Natural killer cell treated with Interleukin-12 subunit alpha and Interleukin-12 subunit beta and Interleukin-15 and Interleukin-18, amount 100 ng/mL, for 72 hours (primary cell): ENCODE measurements at regions not wholly inside any gene's neighbourhood (a gene's known extent, or its start where the extent isn't known, plus 50 kb on each side); places are given as distances from the start of the nearest gene placed in this dataset.

Source experiments
- ATAC-seq, 2 donors: fragments of 150-1000 bp; cut with Tn5 transposase in 1 of 2; sonication (Bioruptor Pico), chemical (Tn5 transposase) in 1 of 2; 2 replicates each; pipeline ENCODE4 v1.10.0; 2021
- DNase-seq: peaks from one replicate; pipeline ENCODE4 v3.0.0; 2022; ENCODE audit warnings: low spot score
- H3K27ac Mint-ChIP-seq, 2 donors: 1 replicate in 1 of 2; 2 replicates in 1 of 2; pipeline ENCODE4 v1.8.0; 2022; ENCODE audit warnings: mixed read lengths in 2 of 2, mild to moderate bottlenecking in 1 of 2, moderate library complexity in 1 of 2
- H3K27me3 Mint-ChIP-seq, 2 donors: 1 replicate in 1 of 2; 2 replicates in 1 of 2; pipeline ENCODE4 v1.8.0; 2022; ENCODE audit warnings: mixed read lengths in 2 of 2
- H3K36me3 Mint-ChIP-seq: one replicate; pipeline ENCODE4 v1.8.0; 2022; ENCODE audit warnings: mixed read lengths
- H3K4me1 Mint-ChIP-seq, 2 donors: 1 replicate in 1 of 2; 2 replicates in 1 of 2; pipeline ENCODE4 v1.8.0; 2022; ENCODE audit warnings: low read depth in 2 of 2, mixed read lengths in 2 of 2, mild to moderate bottlenecking in 1 of 2
- H3K4me3 Mint-ChIP-seq: one replicate; pipeline ENCODE4 v1.8.0; 2022; ENCODE audit warnings: mixed read lengths
- H3K9me3 Mint-ChIP-seq: 2 replicates; pipeline ENCODE4 v1.8.0; 2022; ENCODE audit warnings: mixed read lengths

DNA sequence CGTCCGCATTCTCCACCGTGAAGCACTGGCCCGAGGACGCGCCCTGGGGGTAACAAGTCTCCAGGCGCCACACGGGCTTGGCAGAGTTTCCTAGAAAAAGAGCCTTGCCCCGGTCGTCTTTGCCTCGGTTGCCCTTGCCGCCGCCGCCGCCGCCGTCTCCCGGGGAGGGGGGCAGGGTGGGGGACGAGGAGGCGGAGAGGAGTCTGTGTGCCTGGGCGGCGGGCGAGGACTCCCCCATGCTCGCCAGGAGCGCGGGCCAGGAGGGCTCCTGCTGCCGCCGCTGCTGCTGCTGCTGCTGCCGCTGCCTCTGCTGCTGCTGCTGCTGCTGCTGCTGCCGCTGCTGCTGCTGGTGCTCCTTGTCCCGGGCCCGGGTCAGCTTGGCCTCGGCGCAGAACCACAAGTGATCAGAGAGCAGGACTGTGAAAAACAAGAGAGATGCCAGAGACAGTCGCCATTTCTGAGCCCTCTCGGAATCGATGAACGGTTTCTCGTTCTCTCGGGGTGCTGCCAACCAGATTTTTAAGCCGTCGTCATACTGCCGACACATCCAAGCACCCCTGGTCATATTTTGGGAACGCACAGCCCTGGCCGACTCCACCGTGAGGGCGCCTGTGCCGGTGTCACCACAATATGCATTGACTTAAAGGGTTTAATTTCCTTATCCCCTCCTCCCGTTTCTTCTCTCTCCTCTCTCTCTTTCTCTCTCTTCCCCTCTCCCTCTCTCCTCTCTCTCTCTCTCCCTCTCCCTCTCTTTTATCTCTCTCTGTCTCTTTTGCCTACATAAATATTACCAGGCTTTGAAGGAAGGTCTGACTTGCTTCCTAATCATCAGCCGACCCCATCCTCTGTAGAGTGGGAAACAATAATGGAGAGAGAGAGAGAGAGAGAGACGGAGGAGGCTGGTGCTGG lies 349.1 kb downstream of the LIG4 start:
- Mint-ChIP-seq H3K9me3 (peaks cover 10% of the 10 kb centered on the region), H3K27ac (no peak overlapping the region), H3K27me3 (peaks cover 21 to 31% of the 10 kb centered on the region in 2 donors), H3K4me1 (peaks cover 0 to 3% of the 10 kb centered on the region in 2 donors), H3K4me3 (no peak overlapping the region), H3K36me3 (peaks cover 12% of the 10 kb centered on the region)
- ATAC-seq (no peak), DNase-seq (no peak)

DNA sequence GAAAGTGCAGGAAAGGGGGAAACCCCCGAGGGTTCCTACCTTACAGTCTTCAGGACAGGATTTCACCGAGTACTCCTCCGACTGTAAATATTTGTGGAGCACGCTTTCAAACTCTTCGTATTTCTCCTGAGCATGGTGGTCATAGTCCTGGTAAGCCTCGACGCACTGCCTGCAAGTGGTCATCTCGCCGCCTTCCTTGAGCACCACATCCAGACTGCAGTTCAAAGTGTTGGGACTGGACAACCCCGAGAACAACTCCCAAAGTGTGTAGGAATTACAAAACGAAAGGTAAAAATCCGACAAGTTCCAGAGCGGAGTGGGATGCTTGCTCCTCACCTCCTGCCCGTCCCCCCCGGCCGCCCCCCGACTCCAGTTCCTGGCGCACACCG lies 349.7 kb downstream of the LIG4 start:
- Mint-ChIP-seq H3K27ac (no peak overlapping the region), H3K27me3 (peaks cover 21 to 31% of the 10 kb centered on the region in 2 donors), H3K36me3 (peaks cover 12% of the 10 kb centered on the region), H3K9me3 (peaks cover 10% of the 10 kb centered on the region), H3K4me3 (no peak overlapping the region), H3K4me1 (peaks cover 0 to 3% of the 10 kb centered on the region in 2 donors)
- ATAC-seq (no peak), DNase-seq (no peak)

DNA sequence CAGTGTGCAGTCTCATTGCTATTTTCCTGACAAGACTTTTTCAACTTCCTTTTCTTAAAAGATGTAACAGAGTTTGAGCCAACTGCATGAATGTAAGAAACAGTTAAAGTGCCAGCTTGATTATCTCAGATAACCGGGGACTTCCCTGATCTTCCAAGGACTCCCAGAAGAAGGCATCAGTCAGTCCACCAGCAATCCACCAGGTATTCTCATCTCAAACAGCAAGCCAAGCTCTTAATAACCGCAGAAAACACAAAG lies 350.1 kb downstream of the LIG4 start:
- Mint-ChIP-seq H3K4me3 (no peak overlapping the region), H3K27ac (no peak overlapping the region), H3K9me3 (peaks cover 10% of the 10 kb centered on the region), H3K4me1 (peaks cover 0 to 3% of the 10 kb centered on the region in 2 donors), H3K36me3 (peaks cover 12% of the 10 kb centered on the region), H3K27me3 (peaks cover 21 to 30% of the 10 kb centered on the region in 2 donors)
- ATAC-seq (no peak), DNase-seq (no peak)

DNA sequence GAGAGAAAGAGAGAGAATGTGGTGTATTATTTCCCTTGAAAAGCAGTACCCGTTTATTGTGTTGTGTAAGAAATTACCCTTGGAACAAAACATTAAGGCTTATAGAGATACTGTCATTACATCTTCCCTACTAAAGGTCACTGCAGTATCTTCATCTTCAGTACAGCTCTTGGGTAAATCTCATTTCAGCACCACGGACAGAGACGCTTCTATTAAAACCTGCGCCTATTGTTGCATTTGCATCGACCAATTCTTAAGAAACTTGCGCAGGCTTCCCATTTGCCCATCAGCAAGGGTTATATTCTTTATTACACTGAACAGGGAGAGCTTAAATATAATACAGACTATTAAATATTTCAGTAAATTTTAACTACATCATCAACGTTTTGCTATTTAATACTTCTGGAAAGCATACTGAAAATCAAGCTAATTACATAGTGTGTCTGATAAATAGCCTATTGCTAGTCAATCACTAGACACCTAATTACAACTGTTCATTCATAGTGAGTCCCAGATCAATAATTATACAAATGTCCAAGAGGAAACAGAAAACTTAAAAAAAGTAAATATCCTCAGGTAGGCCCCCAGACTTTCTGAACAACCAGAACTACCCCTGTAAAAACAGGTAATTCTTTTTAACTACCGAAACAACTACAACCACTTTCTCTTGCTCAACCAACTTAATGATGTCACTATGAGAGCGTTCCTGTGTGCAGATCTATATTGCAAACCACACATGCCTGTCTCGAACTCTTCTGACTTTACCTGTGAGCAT lies 350.6 kb downstream of the LIG4 start:
- peaks cover 12% of the 10 kb centered on the region for H3K36me3 Mint-ChIP-seq
- H3K9me3 Mint-ChIP-seq: peaks cover 5% of the 10 kb centered on the region
- peaks cover 0 to 3% of the 10 kb centered on the region in 2 donors for H3K4me1 Mint-ChIP-seq
- DNase-seq (no peak), ATAC-seq (no peak)
- no peak overlapping the region for H3K27ac Mint-ChIP-seq
- peaks cover 16 to 25% of the 10 kb centered on the region in 2 donors for H3K27me3 Mint-ChIP-seq
- H3K4me3 Mint-ChIP-seq: no peak overlapping the region

DNA sequence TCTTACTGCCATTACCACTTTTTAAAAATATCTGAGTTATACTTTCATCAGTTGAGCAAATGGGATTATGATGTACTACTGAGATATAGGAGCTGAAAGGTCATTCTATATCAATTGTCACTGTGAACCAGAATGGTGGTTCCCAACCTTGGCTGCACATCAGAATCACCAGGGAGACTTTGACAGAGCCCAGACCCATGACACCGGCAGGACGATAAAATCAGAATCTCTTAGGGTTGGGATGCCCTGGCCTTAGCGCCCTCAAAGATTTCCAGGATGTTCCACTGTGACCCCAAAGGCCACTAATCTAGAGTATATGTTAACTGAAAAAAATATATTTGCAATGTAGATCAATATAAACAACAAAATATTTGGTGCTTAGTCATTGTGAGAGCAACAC lies 355.1 kb downstream of the LIG4 start:
- no peak overlapping the region for H3K27ac Mint-ChIP-seq
- no peak for DNase-seq

DNA sequence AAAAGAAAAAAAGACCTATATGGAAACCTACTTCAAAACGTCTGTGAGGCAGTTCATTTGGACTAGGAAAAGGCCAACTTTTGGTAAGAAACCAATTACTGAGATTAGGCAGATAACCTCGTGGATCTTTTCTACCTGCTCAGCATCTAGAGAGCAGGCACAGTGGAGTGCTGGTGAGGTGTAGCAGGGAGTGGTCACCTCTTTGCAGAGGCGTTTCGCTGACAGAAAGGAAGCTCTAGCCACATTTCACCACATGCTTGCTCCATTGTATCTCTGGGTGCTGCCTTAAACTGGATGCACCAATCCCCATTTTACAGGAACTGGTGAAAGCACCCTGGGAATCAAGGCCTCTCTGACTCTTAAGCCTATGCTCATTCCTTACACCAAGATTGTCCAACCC lies 360.5 kb downstream of the LIG4 start:
- H3K27me3 Mint-ChIP-seq: no peaks in the 10 kb centered on the region
- no peaks in the 10 kb centered on the region for H3K36me3 Mint-ChIP-seq
- no peak for ATAC-seq
- H3K4me1 Mint-ChIP-seq: no peaks in the 10 kb centered on the region
- peaks cover 13% of the 10 kb centered on the region for H3K9me3 Mint-ChIP-seq
- no peak for DNase-seq
- H3K4me3 Mint-ChIP-seq: no peak overlapping the region
- no peak overlapping the region for H3K27ac Mint-ChIP-seq

More for the DNA sequence above, 355.1 kb downstream of the LIG4 start:
- peaks cover 15% of the 10 kb centered on the region for H3K9me3 Mint-ChIP-seq
- ATAC-seq: no peak
- H3K4me3 Mint-ChIP-seq: no peak overlapping the region
- H3K27me3 Mint-ChIP-seq: peaks cover 6 to 10% of the 10 kb centered on the region in 2 donors
- H3K36me3 Mint-ChIP-seq: peaks cover 3% of the 10 kb centered on the region
- no peaks in the 10 kb centered on the region for H3K4me1 Mint-ChIP-seq

DNA sequence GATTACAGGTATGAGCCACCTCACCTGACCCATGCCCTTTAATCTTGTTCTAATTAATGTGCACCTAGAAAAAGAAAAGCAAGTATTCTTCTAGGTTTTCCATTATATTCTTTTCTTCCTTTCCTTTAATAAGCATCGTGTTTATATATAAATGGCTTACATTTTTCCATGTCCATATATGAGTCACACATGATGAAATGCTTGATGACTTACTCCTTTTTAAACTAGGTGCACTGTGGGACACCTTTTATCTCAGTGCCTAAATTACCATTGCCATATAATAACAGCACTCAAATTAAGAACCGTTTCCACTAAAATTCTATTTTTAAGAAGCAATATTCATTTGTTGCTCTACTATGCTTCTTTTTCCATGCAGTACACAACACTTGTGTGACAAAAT lies 363.3 kb downstream of the LIG4 start:
- Mint-ChIP-seq H3K27me3 (no peaks in the 10 kb centered on the region), H3K36me3 (no peaks in the 10 kb centered on the region), H3K4me3 (no peak overlapping the region), H3K27ac (no peak overlapping the region), H3K9me3 (peaks cover 9% of the 10 kb centered on the region), H3K4me1 (no peaks in the 10 kb centered on the region)
- DNase-seq (no peak), ATAC-seq (no peak)

DNA sequence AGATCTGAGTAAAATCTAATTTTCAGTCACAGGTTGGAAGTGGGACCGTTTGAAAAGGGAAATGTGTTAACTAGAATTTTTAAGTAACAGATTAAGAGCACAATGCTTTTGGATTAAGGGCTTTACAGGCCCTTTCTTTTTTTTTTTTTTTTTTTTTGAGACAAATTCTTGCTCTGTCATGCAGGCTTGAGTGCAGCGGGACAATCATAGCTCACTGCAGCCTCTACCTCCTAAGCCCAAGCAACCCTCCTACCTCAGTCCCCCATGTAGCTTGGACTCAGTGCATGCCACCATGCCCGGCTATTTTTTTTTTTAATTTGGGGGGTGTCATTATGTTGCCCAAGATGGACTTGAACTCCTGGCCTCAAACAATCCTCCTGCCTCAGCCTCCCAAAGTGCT lies 363.7 kb downstream of the LIG4 start:
- Mint-ChIP-seq H3K4me3 (no peak overlapping the region), H3K9me3 (peaks cover 5% of the 10 kb centered on the region), H3K27ac (no peak overlapping the region), H3K36me3 (no peaks in the 10 kb centered on the region), H3K27me3 (no peaks in the 10 kb centered on the region), H3K4me1 (no peaks in the 10 kb centered on the region)
- DNase-seq (no peak), ATAC-seq (no peak)

DNA sequence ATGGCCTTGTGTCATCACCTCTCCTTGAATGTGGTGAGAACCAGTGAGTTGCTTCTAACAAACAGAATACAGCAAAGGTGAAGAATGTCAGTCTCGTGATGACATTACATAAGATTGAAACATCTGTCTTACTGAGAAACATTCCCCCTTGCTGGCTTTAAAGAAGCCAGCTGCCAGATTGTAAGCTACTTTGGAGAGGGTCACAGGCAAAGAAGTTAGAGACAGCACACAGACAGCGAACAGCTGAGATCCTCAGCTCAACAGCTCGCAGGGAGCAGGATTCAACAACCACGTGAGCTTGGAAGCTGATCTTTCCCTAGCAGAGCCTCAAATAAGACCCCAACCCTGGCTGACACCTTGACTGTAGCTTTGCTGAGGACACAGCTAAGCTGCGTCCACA lies 367.9 kb downstream of the LIG4 start:
- H3K36me3 Mint-ChIP-seq: no peaks in the 10 kb centered on the region
- peaks cover 4% of the 10 kb centered on the region for H3K9me3 Mint-ChIP-seq
- no peak for DNase-seq
- no peak overlapping the region for H3K4me3 Mint-ChIP-seq
- no peaks in the 10 kb centered on the region for H3K27me3 Mint-ChIP-seq
- H3K27ac Mint-ChIP-seq: no peak overlapping the region
- ATAC-seq: no peak
- no peaks in the 10 kb centered on the region for H3K4me1 Mint-ChIP-seq

DNA sequence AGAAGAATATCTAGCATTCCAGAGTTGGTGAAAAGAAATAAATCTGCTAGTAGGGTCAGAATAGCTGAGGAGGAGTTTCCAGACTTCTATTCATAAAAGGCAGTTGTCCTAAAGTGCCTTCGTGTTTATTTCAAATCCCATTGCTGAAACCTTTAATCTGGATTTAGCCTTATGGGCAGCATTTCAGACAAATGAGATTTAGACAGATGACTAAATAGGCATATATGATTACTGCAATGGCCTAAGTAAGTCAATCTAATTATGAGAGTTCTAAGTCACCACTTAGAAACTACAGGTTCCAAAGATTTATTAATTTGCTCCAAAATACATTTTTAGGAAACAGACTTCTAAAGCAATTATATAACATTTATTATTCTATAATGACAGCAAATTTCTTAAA lies 368.7 kb downstream of the LIG4 start:
- Mint-ChIP-seq H3K27me3 (no peaks in the 10 kb centered on the region), H3K4me3 (no peak overlapping the region), H3K4me1 (no peaks in the 10 kb centered on the region), H3K27ac (no peak overlapping the region), H3K9me3 (peaks cover 4% of the 10 kb centered on the region), H3K36me3 (no peaks in the 10 kb centered on the region)
- ATAC-seq (no peak), DNase-seq (no peak)

DNA sequence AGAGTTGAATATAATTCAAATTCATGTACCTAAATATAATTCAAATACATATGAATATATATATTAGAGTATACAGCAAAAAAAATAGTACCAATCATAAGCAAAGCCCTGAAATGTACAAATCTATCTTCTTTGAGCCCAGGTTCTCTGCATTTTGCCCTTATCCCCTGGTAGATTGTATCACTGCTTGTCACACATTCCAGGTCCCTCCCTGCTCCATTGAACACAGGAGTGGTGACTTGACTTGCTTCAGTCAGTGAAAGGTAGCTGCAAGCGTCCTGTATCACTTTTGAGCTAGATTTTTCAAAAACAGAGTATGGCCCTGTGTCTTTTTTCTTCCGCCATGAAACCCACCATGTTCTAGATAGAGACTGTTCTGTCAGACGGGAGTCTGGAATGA lies 369.4 kb downstream of the LIG4 start:
- Mint-ChIP-seq H3K9me3 (peaks cover 4% of the 10 kb centered on the region), H3K27ac (no peak overlapping the region), H3K36me3 (no peaks in the 10 kb centered on the region), H3K4me3 (no peak overlapping the region), H3K4me1 (no peaks in the 10 kb centered on the region), H3K27me3 (no peaks in the 10 kb centered on the region)
- ATAC-seq: no peak
- no peak for DNase-seq

DNA sequence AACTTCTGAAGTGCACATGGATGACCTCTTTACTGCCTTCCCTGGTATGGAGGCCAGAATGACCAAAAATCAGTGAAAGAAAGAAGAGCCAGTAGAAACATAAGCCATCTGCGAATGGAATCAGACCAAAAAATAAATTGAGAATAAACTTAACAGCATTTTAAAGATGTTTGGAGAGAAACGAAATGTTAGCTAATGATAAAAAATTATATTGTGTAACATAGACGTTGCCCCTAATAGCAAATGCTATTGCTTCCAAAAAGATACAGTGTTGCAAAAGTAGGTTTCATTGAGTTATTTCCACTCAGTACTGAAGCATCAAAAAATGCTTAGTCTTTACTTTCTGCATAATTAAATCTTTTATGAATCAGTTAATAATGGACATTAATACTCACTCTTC lies 371.7 kb downstream of the LIG4 start:
- H3K4me1 Mint-ChIP-seq: no peaks in the 10 kb centered on the region
- H3K36me3 Mint-ChIP-seq: no peaks in the 10 kb centered on the region
- ATAC-seq (no peak), DNase-seq (no peak)
- no peak overlapping the region for H3K27ac Mint-ChIP-seq
- H3K27me3 Mint-ChIP-seq: no peaks in the 10 kb centered on the region
- peaks cover 4% of the 10 kb centered on the region for H3K9me3 Mint-ChIP-seq
- no peak overlapping the region for H3K4me3 Mint-ChIP-seq

DNA sequence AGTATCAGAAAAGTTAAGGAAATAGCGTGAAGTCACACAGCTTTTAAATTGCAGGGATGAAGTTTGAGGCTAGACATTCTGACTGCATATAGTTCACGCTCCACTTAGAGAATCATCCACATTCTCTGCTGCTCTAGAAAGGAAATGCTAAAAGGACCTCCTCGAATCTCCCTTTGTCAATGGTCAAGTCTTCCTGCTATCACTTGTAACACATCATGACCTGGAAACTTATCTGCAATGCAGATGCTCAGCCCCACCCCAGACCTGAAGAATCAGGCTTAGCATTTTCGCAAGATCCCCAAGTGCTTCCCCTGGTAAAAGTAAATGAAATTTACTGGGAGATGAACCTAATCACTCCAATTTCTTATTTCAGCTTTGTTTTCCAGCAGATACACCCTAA lies 372.1 kb downstream of the LIG4 start:
- Mint-ChIP-seq H3K4me3 (no peak overlapping the region), H3K4me1 (no peaks in the 10 kb centered on the region), H3K27ac (no peak overlapping the region), H3K27me3 (no peaks in the 10 kb centered on the region), H3K9me3 (peaks cover 4% of the 10 kb centered on the region), H3K36me3 (no peaks in the 10 kb centered on the region)
- no peak for ATAC-seq
- DNase-seq: no peak

DNA sequence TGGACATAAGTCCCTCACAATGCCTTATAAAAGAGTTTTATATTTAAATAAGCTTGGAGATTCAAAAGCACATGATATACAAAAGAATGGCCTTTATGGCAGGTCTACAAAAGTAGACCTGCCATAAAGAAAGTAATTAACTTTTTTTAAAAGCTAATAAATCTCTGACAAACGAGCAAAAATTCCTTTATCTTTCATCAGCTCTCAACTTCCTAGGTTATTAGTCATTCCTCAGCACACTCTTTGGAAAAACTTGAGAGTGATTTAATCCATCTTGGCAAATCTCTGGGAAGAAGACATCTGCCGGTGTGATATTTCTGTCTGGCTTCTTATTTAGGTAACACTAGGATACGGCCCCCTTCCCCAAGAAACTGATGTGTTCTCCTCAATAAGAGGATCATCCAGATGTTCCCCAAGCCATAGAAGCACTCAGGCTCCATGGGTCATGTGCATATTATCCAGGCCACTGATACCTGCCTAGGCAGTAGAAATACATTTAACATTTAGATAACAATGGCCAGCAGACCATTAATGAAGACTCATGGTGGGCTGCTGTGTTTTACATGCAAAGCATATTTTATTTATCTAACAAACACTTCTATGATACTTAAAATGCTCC lies 372.7 kb downstream of the LIG4 start:
- H3K27ac Mint-ChIP-seq: no peak overlapping the region
- no peak overlapping the region for H3K4me3 Mint-ChIP-seq
- no peaks in the 10 kb centered on the region for H3K27me3 Mint-ChIP-seq
- no peak for DNase-seq
- no peaks in the 10 kb centered on the region for H3K36me3 Mint-ChIP-seq
- peaks cover 4% of the 10 kb centered on the region for H3K9me3 Mint-ChIP-seq
- no peak for ATAC-seq
- no peaks in the 10 kb centered on the region for H3K4me1 Mint-ChIP-seq
